ENCODE measurements at regions not wholly inside any gene's neighbourhood (a gene's known extent, or its start where the extent isn't known, plus 50 kb on each side); places are given as distances from the start of the nearest gene placed in this dataset.

- BruUV-seq (replicated peaks), result no TSS peak
- H3K79me2 ChIP-seq (ENCODE audit: control insufficient read depth, insufficient read depth, low read length), result no peaks in the 10 kb centered on the region
- H3K4me1 ChIP-seq (ENCODE audit: control insufficient read depth, extremely low read depth, insufficient read depth, low read length), result no peaks in the 10 kb centered on the region
- no peaks in the 10 kb centered on the region for H3K27me3 ChIP-seq (ENCODE audit: control insufficient read depth in 2 of 2, insufficient read depth in 2 of 2, low read length in 2 of 2)
- no peak overlapping the region for H3K4me2 ChIP-seq (ENCODE audit: insufficient read depth, low read length)
- intact Hi-C loops (cut with micrococcal nuclease) (loop anchor here (2.0 to 5.0 kb wide), 2 partner anchors 189 to 395 kb away; no protein-coding TSS in a partner anchor), dilution Hi-C loops (cut with MboI; ENCODE audit: extremely low pct_ligation_motif_present, low sequenced_read_pairs) (no loop called here)
- no peaks in the 10 kb centered on the region for H3K9me1 ChIP-seq (replicated peaks; ENCODE audit: control insufficient read depth, extremely low read depth, insufficient read depth, low read length)
- ChIA-PET CTCF (interaction anchor here (0.9 to 2.6 kb wide), 11 partner anchors 11 to 395 kb away, joined by 3 to 22 read pairs (median 4); no protein-coding TSS in a partner anchor), POLR2A (no interaction called here)
- H3K36me3 ChIP-seq (ENCODE audit: control insufficient read depth in 2 of 2, extremely low read depth in 1 of 2, insufficient read depth in 2 of 2, low read length in 2 of 2), result no peaks in the 10 kb centered on the region
- no peak overlapping the region for H3K4me3 ChIP-seq (replicated peaks in 1 of 3; ENCODE audit: insufficient read depth in 1 of 3, low read depth in 1 of 3, low read length in 3 of 3)
- TF ChIP-seq, protein P1, sequence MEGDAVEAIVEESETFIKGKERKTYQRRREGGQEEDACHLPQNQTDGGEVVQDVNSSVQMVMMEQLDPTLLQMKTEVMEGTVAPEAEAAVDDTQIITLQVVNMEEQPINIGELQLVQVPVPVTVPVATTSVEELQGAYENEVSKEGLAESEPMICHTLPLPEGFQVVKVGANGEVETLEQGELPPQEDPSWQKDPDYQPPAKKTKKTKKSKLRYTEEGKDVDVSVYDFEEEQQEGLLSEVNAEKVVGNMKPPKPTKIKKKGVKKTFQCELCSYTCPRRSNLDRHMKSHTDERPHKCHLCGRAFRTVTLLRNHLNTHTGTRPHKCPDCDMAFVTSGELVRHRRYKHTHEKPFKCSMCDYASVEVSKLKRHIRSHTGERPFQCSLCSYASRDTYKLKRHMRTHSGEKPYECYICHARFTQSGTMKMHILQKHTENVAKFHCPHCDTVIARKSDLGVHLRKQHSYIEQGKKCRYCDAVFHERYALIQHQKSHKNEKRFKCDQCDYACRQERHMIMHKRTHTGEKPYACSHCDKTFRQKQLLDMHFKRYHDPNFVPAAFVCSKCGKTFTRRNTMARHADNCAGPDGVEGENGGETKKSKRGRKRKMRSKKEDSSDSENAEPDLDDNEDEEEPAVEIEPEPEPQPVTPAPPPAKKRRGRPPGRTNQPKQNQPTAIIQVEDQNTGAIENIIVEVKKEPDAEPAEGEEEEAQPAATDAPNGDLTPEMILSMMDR (IDR thresholded peaks at IDR 0.05; ENCODE audit: extremely low read depth in 1 of 2, insufficient read depth in 1 of 2, low read depth in 1 of 2, low read length in 2 of 2), result no peak
- TF ChIP-seq EZH2 (IDR thresholded peaks at IDR 0.05; ENCODE audit: borderline replicate concordance, low read depth, low read length, severe bottlenecking) (no peak), POLR2A (IDR thresholded peaks at IDR 0.05; ENCODE audit: low read depth, low read length) (no peak), MAX (IDR thresholded peaks at IDR 0.05; ENCODE audit: insufficient read depth, insufficient read length) (no peak), MYC (IDR thresholded peaks at IDR 0.05; ENCODE audit: low read depth, low read length) (no peak), FOS (IDR thresholded peaks at IDR 0.05; ENCODE audit: borderline replicate concordance, insufficient read depth, low read length) (no peak), POLR2AphosphoS5 (IDR thresholded peaks at IDR 0.05; ENCODE audit: insufficient read depth, low read depth, low read length) (no peak), JUN (IDR thresholded peaks at IDR 0.05; ENCODE audit: borderline replicate concordance, insufficient read depth, insufficient read length, low read depth) (no peak), GATA2 (IDR thresholded peaks at IDR 0.05; ENCODE audit: insufficient read depth, insufficient read length, low read depth, low read length) (no peak)
- FAIRE-seq (no peak), DNase-seq (ENCODE audit: low read depth, low spot score) (no peak)
- no peak overlapping the region for H3K9ac ChIP-seq (replicated peaks; ENCODE audit: extremely low read depth, insufficient read depth, low read length)
- H2AFZ ChIP-seq (ENCODE audit: low read depth, low read length), result no peak overlapping the region
- no peaks in the 10 kb centered on the region for H3K9me3 ChIP-seq (replicated peaks; ENCODE audit: control insufficient read depth, insufficient read depth, low read length)
- no peaks in the 10 kb centered on the region for H4K20me1 ChIP-seq (replicated peaks; ENCODE audit: control insufficient read depth, extremely low read depth, insufficient read depth, low read length)
- H3K27ac ChIP-seq (ENCODE audit: insufficient read depth, low read depth, low read length), result no peak overlapping the region
Observed at GRCh38 chr4:106503116-106504050, 134.8 kb upstream of the GIMD1 start.

All from endothelial cell of umbilical vein (primary cell).